Keratinocyte (primary cell): ENCODE measurements at regions not wholly inside any gene's neighbourhood (a gene's known extent, or its start where the extent isn't known, plus 50 kb on each side); places are given as distances from the start of the nearest gene placed in this dataset.

Experiments used
- DNase-seq: peaks from one replicate; pipeline ENCODE4 v3.0.0-alpha.2; 2011; ENCODE audit warnings: low read depth, missing footprints, low spot score
- FAIRE-seq: peaks from 2 replicates; lab custom pipeline; 2011; peaks lifted over from hg19 to GRCh38; lab: Jason Lieb, UNC
- H2AFZ ChIP-seq: 2 replicates; pipeline ENCODE4 v1.6.0; 2012; ENCODE audit warnings: low read length, control low read depth, inconsistent platforms; ENCODE audit not compliant: control insufficient read depth
- H3K27ac ChIP-seq: 2 replicates; pipeline ENCODE4 v1.5.1; 2011; ENCODE audit warnings: low read length; ENCODE audit not compliant: control insufficient read depth, insufficient read depth
- H3K27me3 ChIP-seq: 3 replicates; pipeline ENCODE4 v1.6.0; 2011; ENCODE audit warnings: low read length; ENCODE audit not compliant: control insufficient read depth, insufficient read depth; ENCODE audit errors: extremely low read depth
- H3K36me3 ChIP-seq, 2 experiments: 2 replicates in 1 of 2; 3 replicates in 1 of 2; pipeline ENCODE4 v1.5.1; 2011; ENCODE audit warnings: low read length in 2 of 2, mild to moderate bottlenecking in 1 of 2; ENCODE audit not compliant: control insufficient read depth in 2 of 2, insufficient read depth in 2 of 2; ENCODE audit errors: extremely low read depth in 1 of 2
- H3K4me1 ChIP-seq: 3 replicates; pipeline ENCODE4 v1.5.1; 2011; ENCODE audit warnings: low read length; ENCODE audit not compliant: control insufficient read depth, insufficient read depth; ENCODE audit errors: extremely low read depth
- H3K4me2 ChIP-seq: 3 replicates; pipeline ENCODE4 v1.6.0; 2011; ENCODE audit warnings: low read depth, low read length; ENCODE audit not compliant: control insufficient read depth, insufficient read depth; ENCODE audit errors: extremely low read depth
- H3K4me3 ChIP-seq, 3 experiments: fragments of 200-600 bp in 1 of 3; sonication (generic) in 1 of 3; 2 replicates in 2 of 3; 3 replicates in 1 of 3; pipeline ENCODE4 v1.5.1; 2011 to 2016; ENCODE audit warnings: low read length in 3 of 3, mild to moderate bottlenecking in 3 of 3, control low read depth in 2 of 3, inconsistent platforms in 1 of 3, low read depth in 1 of 3, mixed read lengths in 1 of 3, mixed run types in 1 of 3, moderate library complexity in 1 of 3; ENCODE audit not compliant: control insufficient read depth in 2 of 3, insufficient read depth in 2 of 3; ENCODE audit errors: extremely low read depth in 1 of 3
- H3K79me2 ChIP-seq: 2 replicates; pipeline ENCODE4 v1.6.0; 2012; ENCODE audit warnings: low read length; ENCODE audit not compliant: control insufficient read depth, insufficient read depth
- H3K9ac ChIP-seq: 3 replicates; pipeline ENCODE4 v1.6.0; 2011; ENCODE audit warnings: low read length; ENCODE audit not compliant: control insufficient read depth, insufficient read depth; ENCODE audit errors: extremely low read depth
- H3K9me1 ChIP-seq: 3 replicates; pipeline ENCODE4 v1.6.0; 2011; ENCODE audit warnings: low read length; ENCODE audit not compliant: control insufficient read depth, insufficient read depth; ENCODE audit errors: extremely low read depth
- H3K9me3 ChIP-seq: 2 replicates; pipeline ENCODE4 v1.5.1; 2012; ENCODE audit warnings: low read depth, low read length; ENCODE audit not compliant: control insufficient read depth
- H4K20me1 ChIP-seq: 3 replicates; pipeline ENCODE4 v1.6.0; 2011; ENCODE audit warnings: low read length; ENCODE audit not compliant: control insufficient read depth, insufficient read depth; ENCODE audit errors: extremely low read depth
- EZH2 ChIP-seq: IDR thresholded peaks from one replicate; pipeline ENCODE4 v1.6.1; 2012; ENCODE audit warnings: inconsistent platforms, mild to moderate bottlenecking, low read length, moderate library complexity
- dilution Hi-C: fragments of 300-500 bp; cut with MboI; formaldehyde crosslinking; loops from one replicate; pipeline ENCODE4 v1.7.0; 2020; ENCODE audit warnings: low sequenced_read_pairs; ENCODE audit not compliant: extremely low pct_ligation_motif_present
- TF ChIP-seq, protein P1 (sequence below), 3 experiments: IDR thresholded peaks in 1 of 3; conservative IDR thresholded peaks in 1 of 3; optimal IDR thresholded peaks in 1 of 3; 2 replicates in 2 of 3; 3 replicates in 1 of 3; pipeline versions ENCODE3 to v1.5.1; 2011; ENCODE audit warnings: low read length in 3 of 3, mild to moderate bottlenecking in 3 of 3, moderate library complexity in 2 of 3, control low read depth in 1 of 3, inconsistent platforms in 1 of 3; ENCODE audit not compliant: insufficient read depth in 2 of 3; ENCODE audit errors: extremely low read depth in 1 of 3

DNA sequence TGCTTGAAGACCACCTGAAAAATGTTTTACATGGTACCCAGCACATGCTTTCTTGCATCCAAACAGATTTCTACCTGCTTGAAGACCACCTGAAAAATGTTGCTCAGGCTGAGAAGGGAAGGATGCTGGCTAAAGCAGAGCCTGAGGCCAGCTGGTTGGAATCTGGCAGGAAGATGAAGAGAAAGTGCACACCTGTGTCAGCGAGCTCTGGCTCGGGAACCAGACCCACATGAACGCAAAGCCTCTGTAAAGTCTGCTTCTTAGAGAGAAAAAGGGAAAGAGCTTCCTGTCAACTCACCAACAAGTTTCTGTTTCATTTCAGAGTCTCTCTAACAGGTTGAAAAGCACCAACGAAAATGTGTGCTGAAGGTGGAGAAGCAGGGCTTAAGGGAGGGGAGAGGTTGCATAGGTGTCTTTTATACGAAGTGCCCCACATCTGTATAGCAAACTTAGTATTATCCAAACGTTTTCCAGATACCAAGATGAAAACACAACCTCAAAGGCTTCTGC, 226.0 kb downstream of the TOX3 start:
- no peak overlapping the region for H3K9ac ChIP-seq
- H3K4me1 ChIP-seq = no peaks in the 10 kb centered on the region
- no peak overlapping the region for H3K4me3 ChIP-seq
- H3K9me3 ChIP-seq = no peaks in the 10 kb centered on the region
- no peak overlapping the region for H3K27ac ChIP-seq
- no peaks in the 10 kb centered on the region for H3K36me3 ChIP-seq
- no peaks in the 10 kb centered on the region for H3K79me2 ChIP-seq
- no peak overlapping the region for H2AFZ ChIP-seq
- no peak for TF ChIP-seq EZH2
- TF ChIP-seq, protein P1, sequence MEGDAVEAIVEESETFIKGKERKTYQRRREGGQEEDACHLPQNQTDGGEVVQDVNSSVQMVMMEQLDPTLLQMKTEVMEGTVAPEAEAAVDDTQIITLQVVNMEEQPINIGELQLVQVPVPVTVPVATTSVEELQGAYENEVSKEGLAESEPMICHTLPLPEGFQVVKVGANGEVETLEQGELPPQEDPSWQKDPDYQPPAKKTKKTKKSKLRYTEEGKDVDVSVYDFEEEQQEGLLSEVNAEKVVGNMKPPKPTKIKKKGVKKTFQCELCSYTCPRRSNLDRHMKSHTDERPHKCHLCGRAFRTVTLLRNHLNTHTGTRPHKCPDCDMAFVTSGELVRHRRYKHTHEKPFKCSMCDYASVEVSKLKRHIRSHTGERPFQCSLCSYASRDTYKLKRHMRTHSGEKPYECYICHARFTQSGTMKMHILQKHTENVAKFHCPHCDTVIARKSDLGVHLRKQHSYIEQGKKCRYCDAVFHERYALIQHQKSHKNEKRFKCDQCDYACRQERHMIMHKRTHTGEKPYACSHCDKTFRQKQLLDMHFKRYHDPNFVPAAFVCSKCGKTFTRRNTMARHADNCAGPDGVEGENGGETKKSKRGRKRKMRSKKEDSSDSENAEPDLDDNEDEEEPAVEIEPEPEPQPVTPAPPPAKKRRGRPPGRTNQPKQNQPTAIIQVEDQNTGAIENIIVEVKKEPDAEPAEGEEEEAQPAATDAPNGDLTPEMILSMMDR (optimal IDR thresholded peaks at IDR 0.05 in 1 of 3, IDR thresholded peaks at IDR 0.05 in 1 of 3, conservative IDR thresholded peaks at IDR 0.05 in 1 of 3; ENCODE audit: extremely low read depth in 1 of 3, insufficient read depth in 2 of 3, low read length in 3 of 3) = no peak
- H3K9me1 ChIP-seq = no peaks in the 10 kb centered on the region
- FAIRE-seq (no peak), DNase-seq (no peak)
- no peaks in the 10 kb centered on the region for H4K20me1 ChIP-seq
- H3K27me3 ChIP-seq = no peaks in the 10 kb centered on the region
- no peak overlapping the region for H3K4me2 ChIP-seq
- dilution Hi-C loops = no loop called here

DNA sequence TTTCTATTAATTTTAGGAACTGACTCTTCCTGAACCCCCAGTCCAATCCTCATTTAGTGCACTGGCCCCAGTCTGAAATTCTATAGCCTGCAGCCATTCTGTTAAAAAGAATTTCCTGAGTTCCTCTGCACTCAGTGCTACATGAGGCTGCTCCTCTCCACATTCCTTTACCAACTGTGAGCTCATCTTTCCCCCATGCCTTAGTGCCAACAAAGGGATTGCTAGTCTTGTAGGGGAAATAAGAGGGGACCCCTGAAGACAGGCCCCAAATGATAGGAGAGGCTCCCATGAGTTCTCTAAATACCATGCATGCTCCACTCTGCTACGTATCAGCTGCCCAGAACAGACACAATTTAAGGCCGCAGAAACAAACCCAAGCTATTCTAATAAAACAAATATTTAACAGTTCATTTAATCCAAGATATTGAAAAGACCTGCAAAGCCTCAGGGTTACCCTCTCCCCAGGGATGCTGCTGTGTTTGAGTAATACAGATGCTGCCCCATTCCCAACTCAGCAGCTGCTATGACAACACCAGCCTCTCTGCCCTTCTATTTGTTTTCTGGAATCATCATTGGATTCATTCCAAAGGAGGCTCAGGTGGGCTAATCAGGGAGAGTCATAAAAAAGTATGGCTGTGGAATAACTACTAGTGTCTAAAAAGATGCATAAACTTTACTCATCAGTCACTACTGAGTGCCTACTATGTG, 228.5 kb downstream of the TOX3 start:
- TF ChIP-seq, protein P1 (optimal IDR thresholded peaks at IDR 0.05 in 1 of 3, IDR thresholded peaks at IDR 0.05 in 1 of 3, conservative IDR thresholded peaks at IDR 0.05 in 1 of 3; ENCODE audit: extremely low read depth in 1 of 3, insufficient read depth in 2 of 3, low read length in 3 of 3) = no peak
- TF ChIP-seq EZH2 = no peak
- no peaks in the 10 kb centered on the region for H3K27me3 ChIP-seq
- H3K4me2 ChIP-seq = no peak overlapping the region
- no peaks in the 10 kb centered on the region for H3K79me2 ChIP-seq
- no peak overlapping the region for H3K27ac ChIP-seq
- H4K20me1 ChIP-seq = no peaks in the 10 kb centered on the region
- dilution Hi-C loops = no loop called here
- H3K36me3 ChIP-seq = no peaks in the 10 kb centered on the region
- H3K4me3 ChIP-seq = no peak overlapping the region
- no peak overlapping the region for H2AFZ ChIP-seq
- H3K9me3 ChIP-seq = no peaks in the 10 kb centered on the region
- H3K4me1 ChIP-seq = no peaks in the 10 kb centered on the region
- no peak overlapping the region for H3K9ac ChIP-seq
- no peaks in the 10 kb centered on the region for H3K9me1 ChIP-seq
- FAIRE-seq = no peak
- no peak for DNase-seq
